ENCODE measurements at regions not wholly inside any gene's neighbourhood (a gene's known extent, or its start where the extent isn't known, plus 50 kb on each side); places are given as distances from the start of the nearest gene placed in this dataset.

DNA sequence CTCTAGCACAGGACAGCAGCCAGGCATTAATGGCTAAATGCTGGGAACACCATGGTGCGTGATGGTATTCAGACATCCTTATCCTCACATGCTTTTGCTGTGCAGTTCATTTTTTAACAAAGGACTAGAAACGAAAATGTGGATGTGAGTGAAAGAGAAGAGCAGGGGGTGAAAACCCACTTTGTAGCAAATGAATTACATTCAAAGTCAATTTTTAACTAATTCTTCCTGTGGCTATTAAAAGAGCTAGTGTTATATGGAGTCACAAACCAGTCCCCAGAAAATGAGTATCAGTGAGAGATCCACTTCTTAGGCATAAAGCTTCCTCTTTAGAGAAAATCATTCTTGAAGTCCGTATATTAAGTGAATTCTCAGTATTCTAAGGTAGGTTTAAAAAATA, 592.0 kb upstream of the LMO3 start:
- no peaks in the 10 kb centered on the region for H3K36me3 Mint-ChIP-seq (ENCODE audit: low read depth)
- DNase-seq, result no peak
- no peak overlapping the region for H3K4me3 Mint-ChIP-seq
- TF ChIP-seq, protein P1, sequence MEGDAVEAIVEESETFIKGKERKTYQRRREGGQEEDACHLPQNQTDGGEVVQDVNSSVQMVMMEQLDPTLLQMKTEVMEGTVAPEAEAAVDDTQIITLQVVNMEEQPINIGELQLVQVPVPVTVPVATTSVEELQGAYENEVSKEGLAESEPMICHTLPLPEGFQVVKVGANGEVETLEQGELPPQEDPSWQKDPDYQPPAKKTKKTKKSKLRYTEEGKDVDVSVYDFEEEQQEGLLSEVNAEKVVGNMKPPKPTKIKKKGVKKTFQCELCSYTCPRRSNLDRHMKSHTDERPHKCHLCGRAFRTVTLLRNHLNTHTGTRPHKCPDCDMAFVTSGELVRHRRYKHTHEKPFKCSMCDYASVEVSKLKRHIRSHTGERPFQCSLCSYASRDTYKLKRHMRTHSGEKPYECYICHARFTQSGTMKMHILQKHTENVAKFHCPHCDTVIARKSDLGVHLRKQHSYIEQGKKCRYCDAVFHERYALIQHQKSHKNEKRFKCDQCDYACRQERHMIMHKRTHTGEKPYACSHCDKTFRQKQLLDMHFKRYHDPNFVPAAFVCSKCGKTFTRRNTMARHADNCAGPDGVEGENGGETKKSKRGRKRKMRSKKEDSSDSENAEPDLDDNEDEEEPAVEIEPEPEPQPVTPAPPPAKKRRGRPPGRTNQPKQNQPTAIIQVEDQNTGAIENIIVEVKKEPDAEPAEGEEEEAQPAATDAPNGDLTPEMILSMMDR (IDR thresholded peaks at IDR 0.05), result no peak
- H3K27ac Mint-ChIP-seq, result no peak overlapping the region
- no peaks in the 10 kb centered on the region for H3K4me1 Mint-ChIP-seq
- no peaks in the 10 kb centered on the region for H3K27me3 Mint-ChIP-seq (ENCODE audit: low read depth, poor library complexity)
- no peaks in the 10 kb centered on the region for H3K9me3 Mint-ChIP-seq

GRCh38 chr12:17192721-17193120, 586.8 kb upstream of the LMO3 start:
- TF ChIP-seq, protein P1 (IDR thresholded peaks at IDR 0.05), result no peak
- no peak overlapping the region for H3K4me3 Mint-ChIP-seq
- peaks cover 4% of the 10 kb centered on the region for H3K4me1 Mint-ChIP-seq
- no peaks in the 10 kb centered on the region for H3K9me3 Mint-ChIP-seq
- no peak for DNase-seq
- no peaks in the 10 kb centered on the region for H3K36me3 Mint-ChIP-seq (ENCODE audit: low read depth)
- no peak overlapping the region for H3K27ac Mint-ChIP-seq
- no peaks in the 10 kb centered on the region for H3K27me3 Mint-ChIP-seq (ENCODE audit: low read depth, poor library complexity)

DNA sequence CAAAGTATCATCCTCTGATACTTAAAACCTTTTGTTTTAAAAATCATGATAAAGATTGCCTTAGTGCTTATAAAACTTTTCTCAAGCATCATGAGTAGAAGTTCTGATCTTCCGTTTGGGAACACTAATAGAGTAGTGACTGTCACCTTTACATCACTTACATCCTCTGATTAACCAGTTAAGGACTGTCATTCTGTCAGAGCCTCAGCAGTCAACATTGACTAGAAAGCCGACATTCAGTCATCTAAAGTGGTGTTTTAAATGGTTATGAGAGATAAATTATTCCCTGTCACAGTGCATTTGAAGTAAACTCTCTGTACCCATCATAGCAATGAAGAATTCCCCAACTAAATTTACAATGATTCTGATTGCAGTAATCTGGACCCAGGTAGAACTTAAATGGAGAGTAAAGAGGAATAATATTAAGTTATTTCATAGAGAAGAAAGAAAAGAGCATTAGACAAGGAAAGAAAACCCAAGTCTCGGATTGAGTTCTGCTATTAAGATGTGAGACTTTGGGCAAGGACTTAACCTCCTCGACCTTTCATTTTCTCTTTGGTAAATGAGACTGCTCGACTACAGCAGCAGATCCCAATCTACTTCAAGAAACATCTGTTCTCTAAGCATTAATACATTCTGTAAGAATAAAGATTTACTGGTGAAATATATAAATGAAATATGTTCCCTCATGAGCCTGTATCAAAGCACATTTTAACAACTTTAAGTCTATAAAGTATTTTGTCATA, 563.9 kb upstream of the LMO3 start:
- H3K4me1 Mint-ChIP-seq, result peaks cover 7% of the 10 kb centered on the region

DNA sequence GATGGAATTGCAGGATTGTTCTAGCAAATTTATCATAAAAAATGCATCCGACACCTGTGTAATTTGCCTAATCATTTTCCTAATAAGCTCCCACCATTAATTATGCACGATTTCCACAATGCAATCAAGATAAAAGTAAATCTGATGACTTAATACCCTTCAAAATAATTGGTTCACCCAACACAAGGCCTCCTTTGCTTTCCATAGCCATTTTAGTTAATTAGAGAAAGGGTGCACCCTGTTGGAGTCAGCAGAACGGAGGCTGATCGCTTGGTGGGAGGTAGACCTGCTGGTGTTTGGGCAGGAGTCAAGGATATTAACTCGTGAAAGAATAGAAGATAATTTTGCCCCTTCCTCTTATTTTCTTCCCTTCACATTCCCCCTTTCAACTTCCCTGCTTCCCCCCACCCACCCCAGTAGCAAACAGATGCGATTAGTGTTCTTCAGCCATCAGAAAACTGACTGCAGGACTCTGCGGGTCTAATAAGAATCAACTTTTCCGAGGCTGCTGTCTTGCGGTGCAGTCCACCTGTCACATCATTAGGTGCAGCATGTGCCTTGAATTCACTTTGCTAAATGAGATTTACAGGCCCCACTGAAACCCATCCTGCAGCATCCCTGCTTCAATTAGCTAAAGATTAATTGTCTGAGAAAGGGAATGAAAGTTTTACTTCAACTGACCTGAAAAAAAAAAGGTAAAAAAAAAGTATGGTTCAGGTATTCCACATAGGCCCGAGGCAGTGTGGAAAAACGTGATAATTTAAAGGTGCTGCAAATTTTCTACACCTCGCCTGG, 553.7 kb upstream of the LMO3 start:
- no peak for DNase-seq
- H3K4me1 Mint-ChIP-seq, result no peaks in the 10 kb centered on the region
- H3K36me3 Mint-ChIP-seq (ENCODE audit: low read depth), result no peaks in the 10 kb centered on the region
- H3K27me3 Mint-ChIP-seq (ENCODE audit: low read depth, poor library complexity), result no peaks in the 10 kb centered on the region
- TF ChIP-seq, protein P1 (IDR thresholded peaks at IDR 0.05), result no peak
- no peak overlapping the region for H3K27ac Mint-ChIP-seq
- H3K9me3 Mint-ChIP-seq, result peaks cover 11% of the 10 kb centered on the region
- no peak overlapping the region for H3K4me3 Mint-ChIP-seq

More for the DNA sequence above, 563.9 kb upstream of the LMO3 start:
- no peaks in the 10 kb centered on the region for H3K9me3 Mint-ChIP-seq
- TF ChIP-seq, protein P1 (IDR thresholded peaks at IDR 0.05), result no peak
- no peaks in the 10 kb centered on the region for H3K27me3 Mint-ChIP-seq (ENCODE audit: low read depth, poor library complexity)
- no peak for DNase-seq
- no peak overlapping the region for H3K4me3 Mint-ChIP-seq
- H3K36me3 Mint-ChIP-seq (ENCODE audit: low read depth), result no peaks in the 10 kb centered on the region
- no peak overlapping the region for H3K27ac Mint-ChIP-seq

GRCh38 chr12:17158201-17158600, 552.2 kb upstream of the LMO3 start:
- no peak overlapping the region for H3K4me3 Mint-ChIP-seq
- no peak for DNase-seq
- TF ChIP-seq, protein P1 (IDR thresholded peaks at IDR 0.05), result no peak
- no peaks in the 10 kb centered on the region for H3K36me3 Mint-ChIP-seq (ENCODE audit: low read depth)
- peaks cover 21% of the 10 kb centered on the region for H3K9me3 Mint-ChIP-seq
- no peak overlapping the region for H3K27ac Mint-ChIP-seq
- no peaks in the 10 kb centered on the region for H3K4me1 Mint-ChIP-seq
- no peaks in the 10 kb centered on the region for H3K27me3 Mint-ChIP-seq (ENCODE audit: low read depth, poor library complexity)
